GM13977 (cell line): ENCODE measurements at regions not wholly inside any gene's neighbourhood (a gene's known extent, or its start where the extent isn't known, plus 50 kb on each side); places are given as distances from the start of the nearest gene placed in this dataset.

Source experiments
- DNase-seq: peaks from one replicate; pipeline ENCODE4 v3.0.0; 2012; ENCODE audit warnings: low spot score
- CTCF ChIP-seq: IDR thresholded peaks from 2 replicates; pipeline ENCODE4 v1.5.1; 2012; ENCODE audit warnings: mild to moderate bottlenecking, control low read depth; ENCODE audit not compliant: insufficient read depth; ENCODE audit errors: extremely low read depth, missing control alignments
- in situ Hi-C: fragments of 300-500 bp; cut with MboI; formaldehyde crosslinking; loops from one replicate; pipeline ENCODE4 v1.12.0; 2022; ENCODE audit warnings: low sequenced_read_pairs, low pct_unique_long_range_greater_than_20kb, mixed read lengths, inconsistent platforms; ENCODE audit not compliant: unreplicated experiment

GRCh38 chr13:76418404-76418803, 467.8 kb downstream of the KCTD12 start:
- no peak for DNase-seq
- no peak for TF ChIP-seq CTCF
- in situ Hi-C loops = no loop called here

- DNase-seq = no peak
- TF ChIP-seq CTCF = no peak
- in situ Hi-C loops = no loop called here
These were observed 471.9 kb downstream of the KCTD12 start for GRCh38 chr13:76414320-76414719.

GRCh38 chr13:76406243-76406642, 480.0 kb downstream of the KCTD12 start:
- no peak for TF ChIP-seq CTCF
- no peak for DNase-seq
- in situ Hi-C loops = no loop called here

GRCh38 chr13:76398425-76398824, 487.8 kb downstream of the KCTD12 start:
- DNase-seq = no peak
- in situ Hi-C loops = no loop called here
- no peak for TF ChIP-seq CTCF

- TF ChIP-seq CTCF = no peak
- no peak for DNase-seq
These were observed 488.8 kb downstream of the KCTD12 start for GRCh38 chr13:76397413-76397812.

GRCh38 chr13:76389321-76389720, 496.9 kb downstream of the KCTD12 start:
- DNase-seq = no peak
- in situ Hi-C loops = no loop called here
- TF ChIP-seq CTCF = no peak

More at GRCh38 chr13:76397413-76397812, 488.8 kb downstream of the KCTD12 start:
- in situ Hi-C loops = no loop called here

GRCh38 chr13:76387566-76387965, 498.6 kb downstream of the KCTD12 start:
- no peak for DNase-seq
- in situ Hi-C loops = no loop called here
- TF ChIP-seq CTCF = no peak
